ENCODE measurements at regions not wholly inside any gene's neighbourhood (a gene's known extent, or its start where the extent isn't known, plus 50 kb on each side); places are given as distances from the start of the nearest gene placed in this dataset.

DNA sequence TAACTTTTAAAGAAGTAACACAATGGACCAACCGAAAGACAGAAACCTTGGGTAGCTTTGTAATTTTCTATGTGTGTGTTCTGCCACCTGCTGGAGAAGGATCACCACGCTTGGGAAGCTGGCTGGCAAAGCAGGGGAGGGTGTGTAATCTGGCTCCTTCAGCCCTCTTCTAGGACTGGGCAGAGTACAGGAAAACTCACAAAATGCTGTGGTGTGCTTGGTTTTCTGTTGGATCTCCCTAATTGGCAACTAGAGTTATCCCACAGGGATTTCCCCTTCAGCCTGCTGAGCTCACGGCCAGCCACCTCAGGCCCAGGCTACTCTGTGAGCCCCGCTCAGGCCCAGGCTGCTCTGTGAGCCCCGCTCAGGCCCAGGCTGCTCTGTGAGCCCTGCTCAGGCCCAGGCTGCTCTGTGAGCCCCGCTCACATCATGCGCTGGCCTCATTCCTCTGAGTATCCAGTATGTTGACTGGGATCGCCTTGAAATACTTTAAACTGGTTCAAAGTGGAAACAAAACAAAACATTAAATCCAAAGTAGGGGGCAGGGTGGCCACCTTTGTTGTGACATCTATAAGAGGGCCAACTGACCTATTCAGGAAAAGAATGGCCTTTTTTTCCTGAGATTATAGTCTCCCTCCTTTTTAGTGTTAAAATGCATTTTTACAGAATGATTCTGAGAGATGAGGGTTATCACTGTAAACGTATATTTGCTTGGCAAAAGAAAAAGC lies 52.0 kb upstream of the RNU6-8 start:
- peak overlapping the region; percentile 56 for H2AFZ ChIP-seq (ENCODE audit: low read length, unreplicated experiment)
- H3K4me3 ChIP-seq (ENCODE audit: low read depth, low read length): no peak overlapping the region
- H3K4me1 ChIP-seq (ENCODE audit: control insufficient read depth, insufficient read depth, low read length, unreplicated experiment): peaks cover 9% of the 10 kb centered on the region
- H3K27ac ChIP-seq (ENCODE audit: low read depth, low read length): no peak overlapping the region
- H3K36me3 ChIP-seq (ENCODE audit: insufficient read depth, low read length): no peaks in the 10 kb centered on the region
- no peaks in the 10 kb centered on the region for H3K27me3 ChIP-seq (ENCODE audit: insufficient read depth, low read length)
- H3K79me2 ChIP-seq (ENCODE audit: control insufficient read depth, insufficient read depth, low read length, unreplicated experiment): no peaks in the 10 kb centered on the region

DNA sequence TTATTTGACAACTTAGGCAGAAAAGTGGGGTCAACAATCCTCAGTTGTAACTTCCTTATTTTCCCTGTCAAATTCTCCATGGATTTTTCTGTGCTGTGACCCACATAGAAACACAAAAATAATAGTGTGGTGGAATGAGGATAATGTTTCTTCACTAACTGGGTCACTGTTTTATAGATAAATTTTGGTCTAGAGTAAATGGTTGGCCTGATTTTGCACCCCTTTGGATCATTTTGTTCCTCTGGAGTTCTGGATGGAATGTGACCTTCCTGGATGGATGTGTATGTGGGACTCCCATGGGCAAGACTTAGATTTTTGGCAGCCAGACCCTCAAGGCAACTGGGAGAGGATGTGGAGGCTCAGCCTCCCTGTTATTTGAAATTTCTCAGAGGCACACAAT lies 52.7 kb upstream of the RNU6-8 start:
- no peak overlapping the region for H3K27ac ChIP-seq (ENCODE audit: low read depth, low read length)
- no peaks in the 10 kb centered on the region for H3K79me2 ChIP-seq (ENCODE audit: control insufficient read depth, insufficient read depth, low read length, unreplicated experiment)
- no peak overlapping the region for H3K4me3 ChIP-seq (ENCODE audit: low read depth, low read length)
- H2AFZ ChIP-seq (ENCODE audit: low read length, unreplicated experiment): peak overlapping the region; percentile 47
- no peaks in the 10 kb centered on the region for H3K27me3 ChIP-seq (ENCODE audit: insufficient read depth, low read length)
- H3K4me1 ChIP-seq (ENCODE audit: control insufficient read depth, insufficient read depth, low read length, unreplicated experiment): peaks cover 9% of the 10 kb centered on the region
- H3K36me3 ChIP-seq (ENCODE audit: insufficient read depth, low read length): no peaks in the 10 kb centered on the region

- no peaks in the 10 kb centered on the region for H3K36me3 ChIP-seq (ENCODE audit: insufficient read depth, low read length)
- no peaks in the 10 kb centered on the region for H3K27me3 ChIP-seq (ENCODE audit: insufficient read depth, low read length)
- peak overlapping the region; percentile 46 for H2AFZ ChIP-seq (ENCODE audit: low read length, unreplicated experiment)
- peaks cover 9% of the 10 kb centered on the region for H3K4me1 ChIP-seq (ENCODE audit: control insufficient read depth, insufficient read depth, low read length, unreplicated experiment)
- H3K4me3 ChIP-seq (ENCODE audit: low read depth, low read length): no peak overlapping the region
- H3K79me2 ChIP-seq (ENCODE audit: control insufficient read depth, insufficient read depth, low read length, unreplicated experiment): no peaks in the 10 kb centered on the region
- no peak overlapping the region for H3K27ac ChIP-seq (ENCODE audit: low read depth, low read length)
These were observed 53.5 kb upstream of the RNU6-8 start for GRCh38 chr14:32256576-32256975.

DNA sequence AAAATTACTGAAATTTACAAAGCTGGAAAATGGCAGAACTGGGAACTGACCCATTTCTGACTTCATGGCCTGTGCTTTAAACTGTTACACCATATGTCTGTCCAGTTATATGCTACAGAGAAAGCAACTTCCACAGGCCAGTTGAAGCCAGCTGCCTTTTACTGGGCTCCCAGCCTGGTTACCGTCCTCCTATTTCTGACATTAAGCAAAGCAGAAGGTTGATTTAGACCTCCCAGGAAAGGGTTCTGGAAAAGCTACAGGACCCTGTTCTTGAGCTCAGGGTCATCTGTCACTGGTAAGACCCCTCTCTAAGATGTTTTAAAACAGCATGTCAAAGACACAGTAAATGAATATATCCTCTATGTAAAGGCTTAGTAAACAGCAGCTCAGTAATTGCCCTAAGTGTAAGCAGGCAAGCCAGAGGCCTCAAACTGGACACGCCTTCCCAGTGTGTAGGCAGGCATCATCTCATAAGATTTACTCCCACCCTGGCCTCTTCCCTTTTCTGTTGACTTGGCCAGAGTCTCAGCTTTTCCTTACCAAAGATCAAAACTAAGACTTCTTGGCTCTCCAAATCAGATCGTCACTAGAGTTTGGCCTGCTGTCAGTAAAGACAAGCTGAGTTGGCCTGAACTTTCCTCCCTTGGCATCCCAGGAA lies 55.4 kb upstream of the RNU6-8 start:
- Histone ChIP-seq H3K36me3 (ENCODE audit: insufficient read depth, low read length) (no peaks in the 10 kb centered on the region), H3K79me2 (ENCODE audit: control insufficient read depth, insufficient read depth, low read length, unreplicated experiment) (no peaks in the 10 kb centered on the region), H3K4me3 (ENCODE audit: low read depth, low read length) (no peak overlapping the region), H3K27me3 (ENCODE audit: insufficient read depth, low read length) (no peaks in the 10 kb centered on the region), H3K27ac (ENCODE audit: low read depth, low read length) (no peak overlapping the region), H2AFZ (ENCODE audit: low read length, unreplicated experiment) (no peak overlapping the region), H3K4me1 (ENCODE audit: control insufficient read depth, insufficient read depth, low read length, unreplicated experiment) (peaks cover 9% of the 10 kb centered on the region)

- H3K27me3 ChIP-seq (ENCODE audit: insufficient read depth, low read length): no peaks in the 10 kb centered on the region
- no peaks in the 10 kb centered on the region for H3K36me3 ChIP-seq (ENCODE audit: insufficient read depth, low read length)
- no peak overlapping the region for H3K27ac ChIP-seq (ENCODE audit: low read depth, low read length)
- H2AFZ ChIP-seq (ENCODE audit: low read length, unreplicated experiment): no peak overlapping the region
- no peak overlapping the region for H3K4me3 ChIP-seq (ENCODE audit: low read depth, low read length)
- no peaks in the 10 kb centered on the region for H3K79me2 ChIP-seq (ENCODE audit: control insufficient read depth, insufficient read depth, low read length, unreplicated experiment)
- peaks cover 9% of the 10 kb centered on the region for H3K4me1 ChIP-seq (ENCODE audit: control insufficient read depth, insufficient read depth, low read length, unreplicated experiment)
These were observed 56.4 kb upstream of the RNU6-8 start for GRCh38 chr14:32259368-32260013.

DNA sequence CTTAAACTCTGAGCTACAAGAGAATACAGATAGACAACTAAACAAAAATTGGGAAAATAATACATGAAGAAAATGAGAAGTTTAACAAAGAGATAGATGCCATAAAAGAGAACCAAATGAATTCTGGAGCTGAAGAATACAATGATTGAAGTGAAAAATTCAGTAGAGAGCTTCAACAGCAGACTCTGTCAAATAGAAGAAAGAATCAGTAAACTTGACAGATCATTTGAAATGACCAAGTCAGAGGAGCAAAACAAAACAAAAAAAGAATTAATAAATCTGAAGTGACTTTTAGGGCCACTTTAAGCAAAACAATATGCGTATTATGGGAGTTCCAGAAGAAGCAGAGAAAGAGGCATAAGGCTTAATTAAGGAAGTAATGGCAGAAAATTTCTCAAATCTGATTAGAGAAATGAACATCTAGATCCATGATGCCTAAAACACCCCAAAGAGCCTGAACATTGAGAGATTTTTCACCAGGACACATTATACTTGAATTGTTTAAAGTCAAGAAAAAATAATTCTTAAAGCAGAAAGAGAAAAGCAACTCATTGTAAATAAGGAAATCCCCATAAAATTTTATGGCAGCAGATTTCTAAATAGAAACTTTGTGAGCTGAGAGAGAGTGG lies 61.0 kb upstream of the RNU6-8 start:
- no peaks in the 10 kb centered on the region for H3K36me3 ChIP-seq (ENCODE audit: insufficient read depth, low read length)
- no peak overlapping the region for H3K4me3 ChIP-seq (ENCODE audit: low read depth, low read length)
- no peaks in the 10 kb centered on the region for H3K27me3 ChIP-seq (ENCODE audit: insufficient read depth, low read length)
- H2AFZ ChIP-seq (ENCODE audit: low read length, unreplicated experiment): no peak overlapping the region
- peaks cover 9% of the 10 kb centered on the region for H3K4me1 ChIP-seq (ENCODE audit: control insufficient read depth, insufficient read depth, low read length, unreplicated experiment)
- H3K79me2 ChIP-seq (ENCODE audit: control insufficient read depth, insufficient read depth, low read length, unreplicated experiment): no peaks in the 10 kb centered on the region
- H3K27ac ChIP-seq (ENCODE audit: low read depth, low read length): no peak overlapping the region

DNA sequence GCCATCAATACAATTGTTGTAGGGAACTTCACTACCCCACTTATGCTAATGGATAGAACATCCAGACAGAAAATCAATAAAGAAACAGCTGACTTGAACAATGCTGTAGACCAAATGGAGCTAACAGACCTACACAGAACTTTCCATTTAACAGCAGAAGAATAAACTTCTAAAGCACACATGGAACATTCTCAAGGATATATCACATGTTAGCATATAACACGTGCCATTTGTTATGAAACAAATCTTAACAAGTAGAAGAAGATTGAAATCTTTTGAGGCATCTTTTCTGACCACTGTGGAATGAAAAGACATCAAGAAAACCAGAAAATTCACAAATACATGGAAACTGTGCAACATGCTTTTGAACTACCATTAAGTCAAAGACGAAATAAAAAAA lies 62.5 kb upstream of the RNU6-8 start:
- H3K27me3 ChIP-seq (ENCODE audit: insufficient read depth, low read length): no peaks in the 10 kb centered on the region
- H3K27ac ChIP-seq (ENCODE audit: low read depth, low read length): no peak overlapping the region
- no peaks in the 10 kb centered on the region for H3K79me2 ChIP-seq (ENCODE audit: control insufficient read depth, insufficient read depth, low read length, unreplicated experiment)
- H3K4me3 ChIP-seq (ENCODE audit: low read depth, low read length): no peak overlapping the region
- no peaks in the 10 kb centered on the region for H3K4me1 ChIP-seq (ENCODE audit: control insufficient read depth, insufficient read depth, low read length, unreplicated experiment)
- H3K36me3 ChIP-seq (ENCODE audit: insufficient read depth, low read length): no peaks in the 10 kb centered on the region
- no peak overlapping the region for H2AFZ ChIP-seq (ENCODE audit: low read length, unreplicated experiment)

GRCh38 chr14:32277998-32278397 lies 51.1 kb upstream of the AKAP6 start:
- Histone ChIP-seq H3K4me1 (ENCODE audit: control insufficient read depth, insufficient read depth, low read length, unreplicated experiment) (no peaks in the 10 kb centered on the region), H3K79me2 (ENCODE audit: control insufficient read depth, insufficient read depth, low read length, unreplicated experiment) (no peaks in the 10 kb centered on the region), H2AFZ (ENCODE audit: low read length, unreplicated experiment) (no peak overlapping the region), H3K36me3 (ENCODE audit: insufficient read depth, low read length) (no peaks in the 10 kb centered on the region), H3K27ac (ENCODE audit: low read depth, low read length) (no peak overlapping the region), H3K4me3 (ENCODE audit: low read depth, low read length) (no peak overlapping the region), H3K27me3 (ENCODE audit: insufficient read depth, low read length) (no peaks in the 10 kb centered on the region)
